GM19035 (cell line): ENCODE measurements at regions not wholly inside any gene's neighbourhood (a gene's known extent, or its start where the extent isn't known, plus 50 kb on each side); places are given as distances from the start of the nearest gene placed in this dataset.
"Not testable (repeated sequence)": the region's sequence is repeated elsewhere in the genome, so short reads cannot be mapped to it uniquely, and the experiment has no call there.

Experiments used
- ATAC-seq: cut with Tn5 transposase; IDR thresholded peaks from one replicate; pipeline ENCODE4 v1.9.1; 2021; ENCODE audit not compliant: unreplicated experiment

GRCh38 chr16:59373632-59374031, 639.5 kb upstream of the GOT2 start:
- no peak for ATAC-seq

GRCh38 chr16:59370717-59371116, 636.6 kb upstream of the GOT2 start:
- no peak for ATAC-seq

GRCh38 chr16:59369523-59369922, 635.4 kb upstream of the GOT2 start:
- ATAC-seq: no peak

- ATAC-seq: no peak
Observed at GRCh38 chr16:59368586-59368985, 634.5 kb upstream of the GOT2 start.

- ATAC-seq: no peak
Observed at GRCh38 chr16:59356709-59357108, 622.6 kb upstream of the GOT2 start.

- ATAC-seq: no peak
Observed at GRCh38 chr16:59356144-59356543, 622.0 kb upstream of the GOT2 start.

- ATAC-seq: no peak
Observed at GRCh38 chr16:59355704-59356103, 621.6 kb upstream of the GOT2 start.

- no peak for ATAC-seq
Observed at GRCh38 chr16:59351305-59351903, 617.3 kb upstream of the GOT2 start.

- ATAC-seq: no peak
Observed at GRCh38 chr16:59350670-59351069, 616.6 kb upstream of the GOT2 start.

- no peak for ATAC-seq
Observed at GRCh38 chr16:59342669-59343068, 608.6 kb upstream of the GOT2 start.

- no peak for ATAC-seq
Observed at GRCh38 chr16:59341368-59341767, 607.3 kb upstream of the GOT2 start.

- no peak for ATAC-seq
Observed at GRCh38 chr16:59339871-59340270, 605.8 kb upstream of the GOT2 start.

- no peak for ATAC-seq
Observed at GRCh38 chr16:59336136-59336695, 602.1 kb upstream of the GOT2 start.

- not testable (repeated sequence) for ATAC-seq
Observed at GRCh38 chr16:59331708-59332107, 597.6 kb upstream of the GOT2 start.

- no peak for ATAC-seq
Observed at GRCh38 chr16:59330019-59330670, 596.0 kb upstream of the GOT2 start.

- ATAC-seq: no peak
Observed at GRCh38 chr16:59328961-59329360, 594.8 kb upstream of the GOT2 start.

- ATAC-seq: no peak
Observed at GRCh38 chr16:59327894-59328293, 593.8 kb upstream of the GOT2 start.

- ATAC-seq: no peak
Observed at GRCh38 chr16:59326955-59327354, 592.8 kb upstream of the GOT2 start.

GRCh38 chr16:59324462-59324861, 590.3 kb upstream of the GOT2 start:
- no peak for ATAC-seq

GRCh38 chr16:59320657-59321056, 586.5 kb upstream of the GOT2 start:
- ATAC-seq: no peak

- ATAC-seq: no peak
Observed at GRCh38 chr16:59319871-59320270, 585.8 kb upstream of the GOT2 start.

GRCh38 chr16:59305850-59306249, 571.7 kb upstream of the GOT2 start:
- ATAC-seq: no peak

GRCh38 chr16:59296888-59297287, 562.8 kb upstream of the GOT2 start:
- ATAC-seq: no peak
